ENCODE measurements at regions not wholly inside any gene's neighbourhood (a gene's known extent, or its start where the extent isn't known, plus 50 kb on each side); places are given as distances from the start of the nearest gene placed in this dataset.
A peak's percentile ranks its signal among the peaks of the same experiment; 100 is the strongest.

- Histone ChIP-seq H3K27ac (peak overlapping the region; percentile 64), H3K4me1 (peaks cover 20% of the 10 kb centered on the region)
- 15 to 28% (median 22%) methylated on average over 15 of the region's 15 CpGs for WGBS, 3 donors
Measured at GRCh38 chr20:4613718-4614620, 72.3 kb upstream of the PRNP start.

GRCh38 chr20:4613184-4613583, 73.1 kb upstream of the PRNP start:
- ATAC-seq (peak; percentile 75 to 87 (median 80)), DNase-seq (no peak)
- H3K4me1 ChIP-seq = peaks cover 20% of the 10 kb centered on the region
- peak overlapping the region; percentile 64 for H3K27ac ChIP-seq
- 61 to 70% (median 68%) methylated on average over 6 of the region's 6 CpGs for WGBS, 3 donors
- intact Hi-C loops (cut with DNase I) = no loop called here
- H3K9me3 ChIP-seq = no peaks in the 10 kb centered on the region
- H3K27me3 ChIP-seq (ENCODE audit: insufficient read depth in 3 of 3, low read length in 2 of 3) = no peaks in the 10 kb centered on the region
- TF ChIP-seq CTCF (IDR thresholded peaks at IDR 0.05) = no peak
- H3K36me3 ChIP-seq (ENCODE audit: insufficient read depth in 1 of 2, low read depth in 1 of 2) = no peaks in the 10 kb centered on the region
- no peak overlapping the region for H3K4me3 ChIP-seq

More at GRCh38 chr20:4613718-4614620, 72.3 kb upstream of the PRNP start:
- Histone ChIP-seq H3K36me3 (ENCODE audit: insufficient read depth in 1 of 2, low read depth in 1 of 2) (no peaks in the 10 kb centered on the region), H3K27me3 (ENCODE audit: insufficient read depth in 3 of 3, low read length in 2 of 3) (no peaks in the 10 kb centered on the region), H3K4me3 (no peak overlapping the region), H3K9me3 (no peaks in the 10 kb centered on the region)
- DNase-seq (peak in 1 of 2 donors; percentile 28), ATAC-seq (peak; percentile 87 to 94 (median 92))
- intact Hi-C loops (cut with DNase I) = no loop called here
- TF ChIP-seq CTCF (IDR thresholded peaks at IDR 0.05) = peak; percentile 34

- Histone ChIP-seq H3K27me3 (ENCODE audit: insufficient read depth in 3 of 3, low read length in 2 of 3) (peaks cover 0 to 1% (median 0%) of the 10 kb centered on the region in 3 donors), H3K36me3 (ENCODE audit: insufficient read depth in 1 of 2, low read depth in 1 of 2) (no peaks in the 10 kb centered on the region), H3K4me1 (peaks cover 20% of the 10 kb centered on the region), H3K4me3 (no peak overlapping the region), H3K27ac (no peak overlapping the region), H3K9me3 (no peaks in the 10 kb centered on the region)
- ATAC-seq (no peak), DNase-seq (no peak)
- intact Hi-C loops (cut with DNase I) = no loop called here
- 95 to 96% (median 95%) methylated on average over 9 of the region's 9 CpGs for WGBS, 3 donors
- TF ChIP-seq CTCF (IDR thresholded peaks at IDR 0.05) = no peak
Measured at GRCh38 chr20:4610871-4611270, 75.4 kb upstream of the PRNP start.

- WGBS, 3 donors = 89 to 94% (median 93%) methylated on average over 5 of the region's 5 CpGs
- Histone ChIP-seq H3K4me1 (peaks cover 20% of the 10 kb centered on the region), H3K27me3 (ENCODE audit: insufficient read depth in 3 of 3, low read length in 2 of 3) (peaks cover 0 to 8% (median 0%) of the 10 kb centered on the region in 3 donors), H3K27ac (no peak overlapping the region), H3K36me3 (ENCODE audit: insufficient read depth in 1 of 2, low read depth in 1 of 2) (no peaks in the 10 kb centered on the region), H3K9me3 (no peaks in the 10 kb centered on the region), H3K4me3 (no peak overlapping the region)
- ATAC-seq (no peak), DNase-seq (no peak)
- intact Hi-C loops (cut with DNase I) = loop anchor here (2.0 to 10.0 kb wide), 2 partner anchors 111 to 485 kb away; partner anchors contain the start of gene PRND (in 1 of the 2)
- TF ChIP-seq CTCF (IDR thresholded peaks at IDR 0.05) = no peak
Measured at GRCh38 chr20:4609511-4609910, 76.7 kb upstream of the PRNP start.
